ENCODE measurements at regions not wholly inside any gene's neighbourhood (a gene's known extent, or its start where the extent isn't known, plus 50 kb on each side); places are given as distances from the start of the nearest gene placed in this dataset.
A peak's percentile ranks its signal among the peaks of the same experiment; 100 is the strongest.

DNA sequence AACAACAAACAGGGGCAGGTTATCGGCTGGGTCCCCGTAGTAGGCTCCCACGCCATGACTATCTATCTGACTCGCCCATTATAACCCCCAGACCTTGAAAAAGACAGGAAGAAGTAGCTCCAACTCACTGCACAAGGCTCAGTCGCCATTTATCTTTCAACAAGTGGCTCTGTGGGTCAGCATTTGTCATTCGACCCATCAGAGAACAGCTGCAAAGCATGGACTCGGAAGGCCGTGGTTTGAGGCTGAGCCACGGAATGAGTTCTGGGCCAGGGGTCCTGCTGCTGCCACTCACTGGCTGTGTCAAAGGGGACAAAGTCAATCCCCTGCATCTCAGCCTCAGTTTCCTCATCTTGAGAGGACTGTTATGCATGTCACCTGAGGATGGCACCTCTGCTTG lies 131.0 kb downstream of the DMRTA2 start:
- no peak for DNase-seq

DNA sequence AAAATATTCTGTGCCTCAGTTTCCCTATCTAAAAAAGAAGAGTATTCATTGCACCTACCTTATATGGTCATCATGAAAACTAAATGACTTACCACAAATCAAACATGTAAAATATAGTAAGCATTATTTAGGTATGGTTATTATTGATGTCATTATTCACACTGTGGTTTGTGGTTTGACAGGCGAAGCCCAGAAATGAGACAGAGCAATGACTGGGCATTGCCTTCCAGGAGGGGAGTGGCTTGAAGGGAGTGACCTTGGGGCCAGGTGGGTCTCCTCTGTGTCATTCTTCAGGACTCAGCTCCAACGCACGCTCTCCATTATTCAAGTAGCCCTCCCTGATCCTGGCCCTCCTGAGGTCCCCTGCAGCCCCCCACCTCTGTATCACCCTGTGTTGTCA lies 133.7 kb downstream of the DMRTA2 start:
- no peak for DNase-seq

DNA sequence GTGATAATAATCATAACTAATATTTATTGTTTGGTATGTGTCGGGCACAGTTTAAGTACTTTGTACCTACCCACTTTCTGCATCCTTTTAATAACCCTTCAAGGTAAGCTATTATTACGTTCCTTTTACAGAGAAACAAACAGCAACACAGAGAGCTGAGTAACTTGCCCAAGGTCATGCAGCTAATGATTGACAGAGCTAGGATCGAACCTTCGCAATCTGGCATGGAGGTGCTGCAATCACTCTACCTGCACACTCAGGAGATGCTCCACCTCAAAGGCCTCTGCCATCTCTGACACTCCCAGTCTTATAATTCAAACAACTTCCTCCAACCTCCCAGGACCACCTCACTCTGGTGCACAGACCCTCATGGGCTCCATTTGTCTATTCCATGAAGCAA lies 137.2 kb downstream of the DMRTA2 start:
- DNase-seq, result no peak

DNA sequence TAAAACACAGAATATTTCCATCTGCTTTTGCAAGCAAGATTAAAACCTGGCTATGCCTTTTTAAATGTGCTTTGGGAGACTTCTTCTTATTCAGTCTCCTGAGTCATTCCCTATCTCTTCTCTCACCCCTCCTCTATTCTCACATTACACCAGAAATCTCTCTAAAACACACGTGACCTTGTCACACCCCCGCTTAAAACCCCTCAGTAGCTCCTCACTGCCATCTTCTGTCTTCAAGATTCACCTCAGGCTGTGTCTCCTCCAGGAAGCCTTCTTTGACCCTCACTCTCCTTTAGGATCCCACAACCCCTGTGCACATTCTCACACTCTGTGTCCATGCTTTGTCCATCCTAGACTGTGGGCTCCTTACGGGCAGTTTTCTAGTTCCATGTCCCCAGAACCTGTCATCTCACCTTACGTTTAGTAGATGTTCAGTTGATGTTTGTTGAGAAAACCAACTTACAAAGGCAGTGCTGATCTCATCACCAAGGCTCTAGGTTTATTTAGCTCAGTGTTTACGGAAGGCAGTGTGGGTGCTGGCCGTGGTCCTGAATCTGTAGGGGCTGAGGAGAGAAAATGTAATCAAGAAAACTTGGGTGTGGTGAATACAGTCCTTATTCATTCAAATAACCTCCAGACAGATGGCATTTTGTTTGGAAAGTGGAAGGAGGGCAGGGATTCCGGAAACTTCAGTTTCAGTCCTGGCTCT lies 143.5 kb downstream of the DMRTA2 start:
- no peak for DNase-seq

DNA sequence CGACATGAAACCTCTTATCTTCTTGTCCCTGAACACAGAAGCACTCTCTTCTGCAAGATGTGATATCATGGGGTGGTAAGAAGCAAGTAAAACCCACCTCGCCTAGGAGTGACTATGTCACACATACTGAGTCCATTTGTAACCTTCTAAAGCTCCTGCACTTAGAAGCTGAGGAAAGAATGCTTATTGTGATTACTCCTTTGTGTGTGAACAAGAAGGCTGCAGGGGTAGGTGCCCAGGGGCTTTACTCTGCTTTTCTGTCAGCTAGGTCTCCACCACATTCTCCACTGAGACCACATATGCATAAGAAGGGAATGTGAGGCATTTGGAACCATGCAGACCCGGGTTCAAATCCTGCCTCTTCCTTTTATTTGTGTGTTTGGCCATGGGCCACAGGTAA lies 144.3 kb downstream of the DMRTA2 start:
- no peak for DNase-seq

DNA sequence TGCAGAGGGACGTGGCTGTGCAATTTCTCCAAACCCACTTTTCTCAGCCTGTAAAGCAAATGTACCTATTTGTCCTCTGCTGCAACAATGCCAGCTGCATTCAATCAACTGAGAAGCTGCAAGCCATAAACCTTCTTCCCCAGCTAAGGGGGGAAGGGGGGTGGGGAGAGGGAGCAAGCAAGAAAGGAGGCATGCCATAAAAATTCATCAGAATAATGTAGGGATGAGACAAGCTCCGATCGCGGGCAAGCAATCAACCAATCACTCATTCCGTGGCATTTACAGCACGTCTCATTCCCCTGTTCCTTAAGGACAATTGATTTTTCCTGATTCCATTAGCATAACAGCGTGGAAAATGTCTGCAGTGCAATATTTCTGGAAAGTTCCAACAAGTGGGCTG lies 144.8 kb downstream of the DMRTA2 start:
- DNase-seq, result no peak

DNA sequence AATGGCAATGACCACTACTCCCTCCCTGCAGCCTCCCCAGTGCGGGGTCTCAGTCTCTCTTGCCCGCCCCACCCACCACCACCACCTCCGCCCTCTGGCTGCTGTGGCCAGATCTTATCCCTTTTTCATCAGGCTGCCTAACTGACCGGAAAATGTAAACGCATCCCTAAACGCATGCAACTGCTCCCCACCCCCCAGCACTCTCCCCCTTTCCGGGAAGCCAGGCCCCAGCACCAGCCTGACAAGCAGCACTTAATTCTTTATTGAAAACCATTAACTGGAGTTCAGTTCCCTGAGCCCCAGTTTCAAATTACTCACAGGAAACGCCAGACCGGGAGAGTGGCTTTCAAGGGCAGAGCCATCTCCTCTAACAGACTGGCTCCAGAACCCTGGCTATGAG lies 147.7 kb downstream of the DMRTA2 start:
- DNase-seq, result peak; percentile 48

DNA sequence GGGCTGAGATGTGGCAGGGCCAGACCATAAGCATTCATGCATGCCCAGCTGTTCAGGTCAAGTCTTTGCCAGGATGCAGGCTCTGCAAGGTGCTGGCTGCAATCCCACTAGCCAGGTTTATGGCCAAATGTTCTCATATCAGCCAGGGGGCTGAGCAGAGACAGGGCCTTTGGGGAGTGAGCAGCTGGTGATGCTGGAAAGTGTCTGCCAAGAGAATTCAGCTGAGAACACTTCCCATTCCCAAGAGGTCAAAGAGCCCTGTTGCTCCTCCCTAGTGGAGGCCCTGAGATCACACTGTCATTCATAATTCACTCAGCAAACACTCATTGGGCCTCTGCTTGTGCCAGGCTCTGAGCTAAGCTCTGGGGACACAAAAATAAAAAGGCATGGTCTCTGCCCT lies 150.3 kb downstream of the DMRTA2 start:
- no peak for DNase-seq

DNA sequence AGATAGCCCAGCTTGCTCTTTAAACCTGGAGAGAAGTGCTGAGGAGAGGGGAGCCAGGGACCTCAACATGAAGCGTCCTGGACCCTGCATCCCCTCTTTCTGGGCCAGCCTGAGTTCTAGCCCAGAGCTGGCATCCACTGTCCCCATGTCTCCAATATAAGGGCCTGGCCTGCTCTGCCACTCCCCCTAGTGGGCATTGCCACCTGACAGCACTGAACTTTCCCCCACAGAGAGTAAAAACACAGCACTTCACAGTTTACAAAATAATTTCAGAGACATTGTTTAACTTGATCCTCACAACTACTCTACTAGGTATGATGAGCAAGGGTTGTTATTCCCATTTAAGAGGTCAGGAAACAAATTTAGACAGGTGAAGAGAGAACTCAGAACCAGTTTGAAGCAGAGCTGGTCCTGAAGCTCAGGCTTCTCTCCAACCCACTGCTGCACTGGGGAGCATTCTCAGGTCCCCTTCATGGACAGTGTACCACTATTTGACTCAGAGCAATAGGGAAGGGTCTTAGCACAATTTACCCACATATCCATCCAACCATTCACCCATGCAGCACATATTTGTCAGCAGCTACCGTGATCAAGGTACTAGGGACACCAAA lies 151.2 kb downstream of the DMRTA2 start:
- no peak for DNase-seq

DNA sequence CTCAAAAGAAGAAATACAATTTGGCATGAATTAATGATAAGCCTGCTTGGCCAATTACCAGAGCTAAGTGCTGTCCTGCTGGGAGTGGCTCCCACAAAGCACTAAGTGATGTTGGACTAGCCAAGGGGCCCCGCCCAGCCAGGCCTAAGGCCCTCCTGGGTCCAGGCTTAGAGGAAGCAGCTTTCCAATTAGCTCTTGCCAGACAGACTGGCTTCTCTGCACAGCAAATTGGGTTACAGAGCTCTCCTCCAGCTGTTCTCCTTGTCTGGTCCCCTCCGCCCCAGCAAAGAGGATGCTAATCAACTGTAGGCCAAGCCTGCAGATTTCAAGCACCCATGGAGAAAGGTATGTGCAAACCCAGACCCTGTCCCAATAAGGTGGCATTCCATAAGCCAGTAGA lies 151.9 kb downstream of the DMRTA2 start:
- DNase-seq, result no peak

DNA sequence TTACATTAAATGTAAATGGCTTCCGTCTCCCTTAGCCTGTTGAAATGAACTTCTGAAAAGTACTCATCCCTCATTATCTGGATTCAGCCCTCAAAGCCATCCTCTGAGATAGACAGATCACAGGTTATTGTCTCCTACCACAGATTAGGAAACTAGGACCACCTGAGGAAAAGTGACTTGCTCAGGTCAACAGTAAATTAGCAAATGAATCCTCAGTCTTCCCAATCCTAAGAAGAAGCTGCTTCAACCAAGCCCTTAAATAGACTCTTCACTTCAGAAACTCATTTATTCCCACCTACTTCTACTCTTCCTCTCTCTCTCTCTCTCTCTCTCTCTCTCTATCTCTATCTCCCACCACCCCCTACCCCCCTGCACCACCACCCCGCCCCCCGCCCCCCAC lies 152.3 kb downstream of the DMRTA2 start:
- no peak for DNase-seq

DNA sequence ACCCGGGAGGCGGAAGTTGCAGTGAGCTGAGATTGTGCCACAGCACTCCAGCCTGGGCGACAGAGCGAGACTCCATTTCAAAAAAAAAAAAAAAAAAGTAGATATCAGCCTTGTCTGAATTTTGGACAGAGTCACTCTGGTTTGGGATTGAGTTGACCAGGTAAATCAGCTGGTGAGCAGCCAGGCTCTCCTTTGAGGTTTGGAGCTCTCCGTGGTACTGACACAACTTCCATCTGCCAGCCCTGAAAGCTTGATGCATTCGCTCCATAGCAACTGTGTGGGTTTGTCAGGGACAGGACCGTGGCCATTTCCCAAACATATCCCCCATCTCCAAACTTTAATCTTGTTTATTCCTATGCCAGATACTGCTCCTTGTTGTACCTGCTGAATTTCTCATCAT lies 155.2 kb downstream of the DMRTA2 start:
- DNase-seq, result no peak

DNA sequence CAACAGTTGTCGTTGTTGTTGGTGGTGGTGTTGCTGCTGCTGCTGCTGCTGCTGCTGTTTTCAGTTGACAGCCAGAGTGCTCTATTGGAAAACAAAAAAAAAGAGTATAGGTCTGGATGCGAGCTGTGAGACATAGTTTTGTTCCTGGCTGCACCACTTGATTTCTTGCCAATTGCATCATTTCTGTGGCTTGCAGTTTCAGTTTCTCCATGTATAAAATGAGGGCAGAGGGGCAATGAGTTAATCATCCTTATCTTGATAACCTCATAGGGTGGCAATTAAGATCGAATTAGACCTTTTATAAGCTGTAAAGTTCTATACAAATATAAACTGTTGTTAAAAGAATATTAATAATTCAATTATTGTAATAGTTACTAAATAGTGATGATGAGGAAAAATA lies 156.7 kb downstream of the DMRTA2 start:
- no peak for DNase-seq

DNA sequence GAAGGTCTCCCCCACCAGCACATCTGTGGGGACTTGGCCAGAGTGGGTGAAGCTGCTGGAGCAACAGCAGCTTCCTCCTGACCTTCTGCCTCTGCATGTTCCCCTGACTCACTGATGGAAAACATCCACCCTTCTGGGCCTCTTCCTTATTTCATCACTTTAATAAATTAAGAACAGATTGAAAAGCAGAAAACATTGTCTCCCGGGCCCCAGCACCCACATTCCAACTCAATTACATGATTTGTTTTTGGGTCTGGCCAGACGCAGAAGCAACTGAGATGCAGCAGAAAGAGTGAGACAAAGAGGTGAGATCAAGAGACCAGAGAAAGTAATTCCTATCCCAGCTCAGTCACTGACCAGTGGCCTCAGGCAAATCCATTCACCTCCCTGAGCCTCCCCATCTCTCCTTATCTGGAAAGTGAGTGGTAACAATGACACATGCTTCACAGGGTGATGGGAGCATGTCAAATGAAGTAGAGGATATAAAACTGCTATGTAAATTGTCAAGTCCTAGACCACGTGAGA lies 157.1 kb downstream of the ELAVL4 start:
- no peak for DNase-seq

DNA sequence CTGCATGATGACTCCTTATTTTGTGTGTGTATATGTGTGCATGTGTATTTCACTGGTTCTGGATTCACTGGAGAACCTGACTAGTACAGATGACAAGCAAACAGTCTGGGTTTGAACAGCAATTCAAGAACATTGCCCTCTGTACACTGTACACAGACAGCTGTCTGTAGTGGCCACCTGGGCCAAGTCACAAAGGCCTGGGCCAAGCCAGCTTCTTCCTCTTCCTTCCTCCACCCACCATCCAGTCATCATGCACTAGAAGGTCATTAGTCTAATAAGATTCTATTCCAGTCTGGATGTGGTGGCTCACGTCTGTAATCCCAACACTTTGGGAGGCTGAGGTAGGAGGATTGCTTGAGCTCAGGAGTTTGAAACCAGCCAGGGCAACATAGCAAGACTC lies 155.9 kb downstream of the ELAVL4 start:
- DNase-seq, result no peak

DNA sequence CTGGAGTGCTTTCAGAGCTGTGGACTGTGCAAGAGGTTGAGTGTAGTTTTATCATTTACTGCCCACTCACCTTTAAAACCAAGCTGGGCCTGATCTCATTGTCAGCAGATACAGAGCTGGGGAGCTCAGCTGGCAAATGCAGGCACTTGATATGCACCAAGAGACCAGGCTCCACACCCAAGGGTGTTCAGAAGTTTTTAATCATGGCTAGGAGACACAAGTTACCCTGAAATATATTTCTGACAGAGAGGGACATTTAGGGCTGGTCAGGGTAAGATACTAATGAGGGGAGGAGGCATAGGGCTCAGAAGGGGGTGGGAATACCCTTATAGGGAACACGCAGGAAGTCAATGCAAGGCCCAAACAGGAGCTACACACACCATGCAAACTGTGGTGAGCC lies 153.7 kb downstream of the ELAVL4 start:
- no peak for DNase-seq

DNA sequence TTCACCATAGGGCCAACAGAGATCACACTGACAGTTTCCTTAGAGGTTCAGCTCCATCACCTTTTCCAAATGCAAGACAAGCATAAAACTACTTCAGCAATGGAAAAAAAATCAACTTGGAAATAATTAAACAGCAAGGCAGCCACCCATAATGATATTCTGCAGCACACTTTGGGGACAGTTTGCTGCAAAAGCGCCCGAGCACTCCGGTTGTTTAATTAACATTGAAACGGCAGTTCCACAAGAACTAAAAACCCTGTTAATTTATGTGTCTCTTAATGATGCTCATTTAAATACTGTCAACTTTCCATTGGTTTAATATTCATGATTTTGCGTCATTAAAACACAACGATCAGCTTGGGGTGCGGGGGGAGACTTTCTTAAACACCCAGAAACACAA lies 153.2 kb downstream of the ELAVL4 start:
- DNase-seq, result no peak

DNA sequence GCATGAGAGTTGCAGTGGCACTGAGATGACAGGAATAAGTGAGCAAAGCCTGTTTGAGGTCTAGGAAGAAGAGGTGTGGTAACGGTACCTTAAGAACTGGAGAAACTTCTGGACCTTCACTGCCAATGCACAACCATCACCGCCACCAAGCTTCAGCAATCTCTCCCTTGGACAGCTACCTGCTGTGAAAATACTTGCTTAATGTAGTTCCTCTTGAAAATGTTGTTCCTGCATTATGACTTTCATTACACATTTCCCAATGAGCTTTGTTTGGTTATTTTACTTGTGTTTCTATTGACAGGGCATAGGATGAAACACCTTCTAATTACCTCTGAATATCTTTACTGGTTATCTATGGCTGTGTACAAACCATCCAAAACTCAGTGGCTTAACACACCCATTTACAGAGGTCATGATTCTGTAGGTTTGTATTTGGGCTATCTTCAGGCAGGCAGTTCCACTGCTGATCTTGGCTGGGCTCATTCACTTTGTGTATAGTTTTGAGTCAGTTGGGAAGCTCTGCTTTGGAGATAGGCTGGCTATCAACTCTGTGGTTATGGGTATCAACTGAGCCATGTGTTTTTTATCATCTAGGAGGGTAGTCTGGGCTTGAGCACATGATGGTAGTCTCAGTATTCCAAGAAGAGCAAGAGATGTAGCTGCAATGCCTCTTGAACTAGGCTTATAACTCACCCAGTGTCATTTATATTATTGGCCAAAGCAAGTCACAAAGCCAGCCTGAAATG lies 149.4 kb downstream of the ELAVL4 start:
- DNase-seq, result no peak

DNA sequence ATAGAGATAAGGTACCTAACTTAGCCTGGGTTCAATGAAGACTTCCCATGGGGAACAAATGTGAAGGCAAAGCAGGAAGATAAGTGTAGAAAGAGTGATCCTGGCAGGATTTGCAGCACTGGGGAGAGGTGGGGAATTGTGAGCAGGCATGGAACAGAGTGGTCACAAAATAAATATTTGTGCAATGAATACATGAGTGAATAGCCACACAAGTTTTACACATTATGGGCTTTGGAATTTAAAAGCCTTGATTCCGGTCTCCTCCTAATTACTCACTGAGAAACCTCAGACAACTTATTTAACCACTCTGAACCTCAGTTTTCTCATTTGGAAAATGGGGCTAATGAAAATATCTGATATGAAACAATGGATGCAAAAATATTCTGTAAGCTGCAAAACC lies 148.3 kb downstream of the ELAVL4 start:
- no peak for DNase-seq
